Testis (tissue), 2 donors: ENCODE measurements at regions not wholly inside any gene's neighbourhood (a gene's known extent, or its start where the extent isn't known, plus 50 kb on each side); places are given as distances from the start of the nearest gene placed in this dataset.

Experiments
- DNase-seq: peaks from one replicate; pipeline ENCODE4 v3.0.0-alpha.2; 2019
- H3K27ac ChIP-seq, 2 donors: fragments of 200-600 bp; sonication (generic); one replicate each; pipeline ENCODE4 v1.5.1; 2019
- H3K27me3 ChIP-seq: fragments of 200-600 bp; sonication (generic); one replicate; pipeline ENCODE4 v1.5.1; 2019
- H3K36me3 ChIP-seq: fragments of 200-600 bp; sonication (generic); one replicate; pipeline ENCODE4 v1.5.1; 2017; ENCODE audit warnings: low read depth; ENCODE audit errors: missing control alignments
- H3K4me1 ChIP-seq: fragments of 200-600 bp; sonication (generic); one replicate; pipeline ENCODE4 v1.5.1; 2019
- H3K4me3 ChIP-seq, 2 donors: fragments of 200-600 bp; sonication (generic); one replicate each; pipeline ENCODE4 v1.5.1; 2017 to 2019
- H3K9me3 ChIP-seq: fragments of 200-600 bp; sonication (generic); one replicate; pipeline ENCODE4 v1.5.1; 2017
- POLR2A ChIP-seq: fragments of 450-650 bp; IDR thresholded peaks from one replicate; pipeline ENCODE4 v1.6.1; 2017; ENCODE audit warnings: antibody characterized with exemption, mild to moderate bottlenecking, moderate library complexity
- WGBS, 2 donors: methylation state at CpG; one replicate each; pipeline ENCODE4 v1.1.5; 2018; 5-methylcytosine and 5-hydroxymethylcytosine counted together
- intact Hi-C: fragments of 100-400 bp; cut with DNase I; formaldehyde crosslinking; loops from one replicate; pipeline ENCODE4 v1.15.1; 2023; ENCODE audit warnings: low total_unique reads
- TF ChIP-seq, protein P1 (sequence below), 3 experiments: fragments of 450-650 bp in 2 of 3; fragments of 200-600 bp in 1 of 3; sonication (generic) in 1 of 3; IDR thresholded peaks; one replicate each; pipeline ENCODE4 v1.5.1; 2016 to 2019; ENCODE audit warnings: antibody characterized with exemption in 3 of 3, mild to moderate bottlenecking in 2 of 3, moderate library complexity in 1 of 3

DNA sequence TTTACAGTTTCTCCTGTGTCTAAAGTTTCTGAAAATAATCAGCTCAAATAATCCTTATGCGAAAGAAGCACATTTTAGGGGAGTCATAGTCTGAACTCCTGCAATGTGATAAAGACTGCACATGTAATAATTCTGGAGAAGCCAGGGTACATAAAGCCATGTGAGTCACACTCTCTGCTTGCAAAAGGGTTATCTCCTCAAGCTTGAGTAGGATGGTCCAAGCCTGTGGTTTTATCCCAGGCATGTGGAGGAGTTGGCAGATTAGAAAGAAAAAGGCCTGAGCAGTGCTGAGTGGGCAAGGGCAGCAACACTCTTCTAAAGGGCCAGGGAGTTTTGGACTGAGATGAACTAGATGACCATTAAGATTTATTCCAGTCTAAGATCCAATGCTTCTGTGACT, 220.4 kb downstream of the RHOU start:
- no peaks in the 10 kb centered on the region for H3K36me3 ChIP-seq
- H3K27ac ChIP-seq: no peak overlapping the region
- H3K27me3 ChIP-seq: no peaks in the 10 kb centered on the region
- intact Hi-C loops: no loop called here
- peak; percentile 72 for DNase-seq
- no peak overlapping the region for H3K4me3 ChIP-seq
- TF ChIP-seq, protein P1, sequence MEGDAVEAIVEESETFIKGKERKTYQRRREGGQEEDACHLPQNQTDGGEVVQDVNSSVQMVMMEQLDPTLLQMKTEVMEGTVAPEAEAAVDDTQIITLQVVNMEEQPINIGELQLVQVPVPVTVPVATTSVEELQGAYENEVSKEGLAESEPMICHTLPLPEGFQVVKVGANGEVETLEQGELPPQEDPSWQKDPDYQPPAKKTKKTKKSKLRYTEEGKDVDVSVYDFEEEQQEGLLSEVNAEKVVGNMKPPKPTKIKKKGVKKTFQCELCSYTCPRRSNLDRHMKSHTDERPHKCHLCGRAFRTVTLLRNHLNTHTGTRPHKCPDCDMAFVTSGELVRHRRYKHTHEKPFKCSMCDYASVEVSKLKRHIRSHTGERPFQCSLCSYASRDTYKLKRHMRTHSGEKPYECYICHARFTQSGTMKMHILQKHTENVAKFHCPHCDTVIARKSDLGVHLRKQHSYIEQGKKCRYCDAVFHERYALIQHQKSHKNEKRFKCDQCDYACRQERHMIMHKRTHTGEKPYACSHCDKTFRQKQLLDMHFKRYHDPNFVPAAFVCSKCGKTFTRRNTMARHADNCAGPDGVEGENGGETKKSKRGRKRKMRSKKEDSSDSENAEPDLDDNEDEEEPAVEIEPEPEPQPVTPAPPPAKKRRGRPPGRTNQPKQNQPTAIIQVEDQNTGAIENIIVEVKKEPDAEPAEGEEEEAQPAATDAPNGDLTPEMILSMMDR (IDR thresholded peaks at IDR 0.05): no peak
- no peak for TF ChIP-seq POLR2A
- WGBS, 2 donors: 57 to 69% methylated on average over 1 of the region's 1 CpG
- peaks cover 12% of the 10 kb centered on the region for H3K4me1 ChIP-seq
- H3K9me3 ChIP-seq: no peaks in the 10 kb centered on the region

DNA sequence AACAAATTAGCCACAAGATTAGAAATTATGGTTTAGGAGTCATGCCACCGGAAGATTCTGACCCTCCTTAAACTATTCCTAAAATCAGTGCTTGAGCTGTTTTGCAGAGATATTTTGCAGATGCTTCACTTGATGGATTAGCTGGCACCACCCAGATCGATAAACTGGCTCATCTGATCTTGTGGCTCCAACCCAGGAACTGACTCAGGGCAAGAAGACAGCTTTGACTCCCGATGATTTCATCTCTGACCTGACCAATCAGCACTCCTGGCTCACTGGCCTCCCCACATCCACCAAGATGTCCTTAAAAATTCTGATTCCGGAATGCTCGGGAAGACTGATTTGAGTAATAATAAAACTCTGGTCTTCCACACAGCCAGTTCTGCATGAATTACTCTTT, 221.6 kb downstream of the RHOU start:
- no peak overlapping the region for H3K4me3 ChIP-seq
- H3K9me3 ChIP-seq: no peaks in the 10 kb centered on the region
- H3K27ac ChIP-seq: no peak overlapping the region
- no peaks in the 10 kb centered on the region for H3K36me3 ChIP-seq
- DNase-seq: no peak
- intact Hi-C loops: no loop called here
- no peak for TF ChIP-seq POLR2A
- TF ChIP-seq, protein P1 (IDR thresholded peaks at IDR 0.05): no peak
- H3K4me1 ChIP-seq: peaks cover 12% of the 10 kb centered on the region
- WGBS, 2 donors: 91% methylated on average over 5 of the region's 5 CpGs
- H3K27me3 ChIP-seq: no peaks in the 10 kb centered on the region

DNA sequence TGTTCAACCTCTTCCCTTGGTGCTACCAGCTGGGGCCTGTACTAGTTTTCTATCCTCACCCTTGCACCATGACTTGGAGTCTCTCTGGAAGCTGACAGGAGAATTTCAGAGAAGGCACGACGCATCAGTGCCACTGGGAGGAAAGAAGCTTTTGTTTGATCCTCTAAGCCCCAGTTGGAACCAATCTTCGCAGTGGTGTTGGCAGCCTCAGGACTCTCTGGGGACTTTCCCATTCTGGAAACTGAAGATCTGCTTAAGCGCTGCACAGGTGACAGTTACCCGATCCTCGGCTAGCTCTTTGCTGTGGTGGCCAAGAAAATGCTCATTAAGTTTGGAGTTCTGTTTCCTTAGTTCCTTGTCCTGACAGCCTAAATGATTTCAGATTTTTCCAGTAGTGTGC, 222.3 kb downstream of the RHOU start:
- no peaks in the 10 kb centered on the region for H3K27me3 ChIP-seq
- DNase-seq: no peak
- no peaks in the 10 kb centered on the region for H3K9me3 ChIP-seq
- peaks cover 12% of the 10 kb centered on the region for H3K4me1 ChIP-seq
- H3K36me3 ChIP-seq: no peaks in the 10 kb centered on the region
- no peak overlapping the region for H3K27ac ChIP-seq
- no peak overlapping the region for H3K4me3 ChIP-seq
- 88% methylated on average over 6 of the region's 6 CpGs for WGBS, 2 donors
- no peak for TF ChIP-seq POLR2A
- TF ChIP-seq, protein P1 (IDR thresholded peaks at IDR 0.05): no peak
- intact Hi-C loops: no loop called here

DNA sequence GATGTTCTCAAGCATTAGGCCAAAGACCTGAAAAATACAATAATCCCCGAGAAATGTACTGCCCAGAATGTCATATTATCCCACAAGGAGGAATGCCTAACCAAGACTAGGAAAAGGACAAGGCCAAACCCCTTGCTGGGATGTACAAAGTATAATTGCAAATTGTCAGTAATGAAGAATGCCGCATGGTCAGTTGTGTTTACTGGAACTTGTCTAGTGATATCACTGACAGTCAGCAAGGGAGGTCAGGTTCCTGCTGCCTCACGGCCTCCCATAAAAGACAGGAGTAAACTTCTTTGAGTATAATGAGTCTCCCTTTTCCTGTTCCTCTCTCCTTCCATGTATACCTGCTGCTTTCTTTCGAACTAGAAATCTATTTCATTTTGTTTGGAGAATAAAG, 222.8 kb downstream of the RHOU start:
- intact Hi-C loops: no loop called here
- no peaks in the 10 kb centered on the region for H3K27me3 ChIP-seq
- no peaks in the 10 kb centered on the region for H3K36me3 ChIP-seq
- no peak overlapping the region for H3K4me3 ChIP-seq
- no peak for TF ChIP-seq POLR2A
- TF ChIP-seq, protein P1 (IDR thresholded peaks at IDR 0.05): no peak
- H3K27ac ChIP-seq: peak overlapping the region in 1 of 2 donors; percentile 8
- 76 to 88% methylated on average over 4 of the region's 4 CpGs for WGBS, 2 donors
- peaks cover 12% of the 10 kb centered on the region for H3K4me1 ChIP-seq
- no peak for DNase-seq
- no peaks in the 10 kb centered on the region for H3K9me3 ChIP-seq

DNA sequence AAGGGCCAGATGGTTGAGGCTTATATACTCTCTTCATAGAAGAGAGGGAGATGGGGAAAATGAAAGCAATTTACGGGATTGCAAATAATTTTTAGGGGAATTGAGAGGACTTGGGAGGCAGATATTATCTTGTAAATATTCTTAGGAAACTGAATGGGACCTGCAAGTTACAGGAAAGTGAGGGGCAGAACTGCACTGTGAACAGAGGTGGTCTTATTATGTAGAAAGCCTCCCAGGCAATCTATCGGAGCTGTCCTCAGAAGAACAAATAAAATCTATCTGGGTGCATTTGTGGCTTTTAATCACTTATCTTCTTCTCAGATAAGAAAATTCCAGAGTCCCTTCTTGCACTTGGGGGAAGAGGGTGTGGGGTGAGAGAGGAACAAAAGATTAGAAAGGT, 223.5 kb downstream of the RHOU start:
- TF ChIP-seq POLR2A: no peak
- TF ChIP-seq, protein P1 (IDR thresholded peaks at IDR 0.05): no peak
- Histone ChIP-seq H3K36me3 (no peaks in the 10 kb centered on the region), H3K27me3 (no peaks in the 10 kb centered on the region), H3K4me3 (no peak overlapping the region), H3K9me3 (no peaks in the 10 kb centered on the region), H3K27ac (peak overlapping the region in 1 of 2 donors; percentile 8), H3K4me1 (peaks cover 15% of the 10 kb centered on the region)
- intact Hi-C loops: no loop called here
- no peak for DNase-seq
- WGBS, 2 donors: 75 to 85% methylated on average over 2 of the region's 2 CpGs
